Activated CD4-positive, alpha-beta T cell treated with anti-CD3 and anti-CD28 coated beads for 36 hours (primary cell): ENCODE measurements at regions not wholly inside any gene's neighbourhood (a gene's known extent, or its start where the extent isn't known, plus 50 kb on each side); places are given as distances from the start of the nearest gene placed in this dataset.

Experiments used
- ATAC-seq: fragments of 200-7000 bp; cut with Tn5 transposase; one replicate; pipeline ENCODE4 v1.10.0; 2021; ENCODE audit warnings: mild to moderate bottlenecking, moderate library complexity
- CTCF ChIA-PET: fragments of 350-600 bp; sonication (Branson Sonifier 250); formaldehyde crosslinking; loops from one replicate; lab custom pipeline; 2021; ENCODE audit warnings: antibody characterized with exemption; lab: Charles Lee
- POLR2A ChIA-PET: fragments of 350-600 bp; sonication (Branson Sonifier 250); formaldehyde crosslinking; loops from one replicate; lab custom pipeline; 2021; ENCODE audit warnings: antibody characterized with exemption, inconsistent platforms; lab: Charles Lee
- DNase-seq: peaks from one replicate; pipeline ENCODE4 v3.0.0-alpha.2; 2020
- H3K27ac Mint-ChIP-seq: one replicate; pipeline ENCODE4 v1.8.0; 2021; ENCODE audit warnings: mixed read lengths
- H3K27me3 Mint-ChIP-seq: one replicate; pipeline ENCODE4 v1.8.0; 2021; ENCODE audit warnings: mixed read lengths
- H3K36me3 Mint-ChIP-seq: one replicate; pipeline ENCODE4 v1.8.0; 2021; ENCODE audit warnings: low read depth, mixed read lengths
- H3K4me1 Mint-ChIP-seq: one replicate; pipeline ENCODE4 v1.8.0; 2021; ENCODE audit warnings: mixed read lengths
- H3K4me3 Mint-ChIP-seq: one replicate; pipeline ENCODE4 v1.8.0; 2021; ENCODE audit warnings: mild to moderate bottlenecking, moderate library complexity, mixed read lengths
- H3K9me3 Mint-ChIP-seq: one replicate; pipeline ENCODE4 v1.8.0; 2021; ENCODE audit warnings: low read depth, mixed read lengths
- intact Hi-C, 2 experiments: fragments of 100-400 bp; cut with DNase I in 1 of 2; cut with micrococcal nuclease in 1 of 2; formaldehyde crosslinking; loops; one replicate each; pipeline versions ENCODE4 v1.14.2 to v1.15.1; 2022 to 2024; cut with DNase I, micrococcal nuclease

GRCh38 chr3:151995091-151995490 is 121.6 kb downstream of the SUCNR1 start:
- H3K4me3 Mint-ChIP-seq: no peak overlapping the region
- H3K27me3 Mint-ChIP-seq: no peaks in the 10 kb centered on the region
- ChIA-PET POLR2A (no interaction called here), CTCF (interaction anchor here (1.3 to 2.1 kb wide), 3 partner anchors 10 to 17 kb away, joined by 3 to 7 read pairs (median 3); no protein-coding TSS in a partner anchor)
- H3K36me3 Mint-ChIP-seq: no peaks in the 10 kb centered on the region
- no peaks in the 10 kb centered on the region for H3K9me3 Mint-ChIP-seq
- H3K27ac Mint-ChIP-seq: no peak overlapping the region
- ATAC-seq (no peak), DNase-seq (no peak)
- no peaks in the 10 kb centered on the region for H3K4me1 Mint-ChIP-seq
- intact Hi-C loops: no loop called here

GRCh38 chr3:151998744-151999143 is 125.3 kb downstream of the SUCNR1 start:
- Mint-ChIP-seq H3K36me3 (no peaks in the 10 kb centered on the region), H3K4me3 (no peak overlapping the region), H3K4me1 (no peaks in the 10 kb centered on the region), H3K27ac (no peak overlapping the region), H3K9me3 (no peaks in the 10 kb centered on the region), H3K27me3 (no peaks in the 10 kb centered on the region)
- DNase-seq (no peak), ATAC-seq (no peak)
- intact Hi-C loops: no loop called here
- ChIA-PET POLR2A (no interaction called here), CTCF (interaction anchor here (1.4 kb wide), 1 partner anchor 14 kb away, joined by 4 read pairs; no protein-coding TSS in a partner anchor)

GRCh38 chr3:151999936-152000335 is 126.5 kb downstream of the SUCNR1 start:
- Mint-ChIP-seq H3K9me3 (no peaks in the 10 kb centered on the region), H3K27me3 (no peaks in the 10 kb centered on the region), H3K36me3 (no peaks in the 10 kb centered on the region), H3K27ac (no peak overlapping the region), H3K4me1 (no peaks in the 10 kb centered on the region), H3K4me3 (no peak overlapping the region)
- DNase-seq (no peak), ATAC-seq (no peak)
- intact Hi-C loops: no loop called here
- POLR2A ChIA-PET: no interaction called here
- CTCF ChIA-PET: interaction anchor here (0.6 kb wide), 2 partner anchors 13 to 404 kb away, joined by 3 read pairs; no protein-coding TSS in a partner anchor

GRCh38 chr3:152011812-152012735 is 138.6 kb downstream of the SUCNR1 start:
- H3K4me3 Mint-ChIP-seq: no peak overlapping the region
- no peaks in the 10 kb centered on the region for H3K9me3 Mint-ChIP-seq
- ATAC-seq (no peak), DNase-seq (no peak)
- no peak overlapping the region for H3K27ac Mint-ChIP-seq
- H3K36me3 Mint-ChIP-seq: no peaks in the 10 kb centered on the region
- CTCF ChIA-PET: interaction anchor here (0.6 to 1.0 kb wide), 4 partner anchors 14 to 140 kb away, joined by 3 to 4 read pairs (median 4); no protein-coding TSS in a partner anchor
- intact Hi-C loops: no loop called here
- no peaks in the 10 kb centered on the region for H3K4me1 Mint-ChIP-seq
- POLR2A ChIA-PET: no interaction called here
- H3K27me3 Mint-ChIP-seq: no peaks in the 10 kb centered on the region

DNA sequence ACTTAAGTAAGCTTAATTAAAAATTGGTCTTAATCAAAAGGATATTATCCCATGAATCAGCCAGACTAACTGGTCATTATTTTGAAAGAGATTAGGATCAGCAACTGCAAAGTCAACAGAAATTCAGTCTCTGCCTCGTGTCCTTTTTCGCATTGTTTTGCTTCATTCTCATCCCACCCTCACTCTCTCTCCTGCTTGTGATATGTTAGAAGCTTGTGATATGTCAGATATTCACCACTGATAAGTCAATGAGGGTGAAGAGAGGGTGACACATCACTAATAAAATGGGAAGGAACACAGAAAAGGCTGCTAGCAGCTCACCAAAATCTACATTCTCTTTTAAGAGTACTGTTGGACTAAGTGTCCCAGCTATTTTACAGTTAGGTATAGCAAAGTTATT is 146.1 kb downstream of the SUCNR1 start:
- Mint-ChIP-seq H3K4me3 (no peak overlapping the region), H3K4me1 (peaks cover 10% of the 10 kb centered on the region), H3K27ac (no peak overlapping the region), H3K9me3 (no peaks in the 10 kb centered on the region), H3K36me3 (no peaks in the 10 kb centered on the region), H3K27me3 (peaks cover 2% of the 10 kb centered on the region)
- ChIA-PET CTCF (interaction anchor here (1.0 kb wide), 1 partner anchor 492 kb away, joined by 3 read pairs; no protein-coding TSS in a partner anchor), POLR2A (no interaction called here)
- intact Hi-C loops: no loop called here
- ATAC-seq: no peak
- no peak for DNase-seq

DNA sequence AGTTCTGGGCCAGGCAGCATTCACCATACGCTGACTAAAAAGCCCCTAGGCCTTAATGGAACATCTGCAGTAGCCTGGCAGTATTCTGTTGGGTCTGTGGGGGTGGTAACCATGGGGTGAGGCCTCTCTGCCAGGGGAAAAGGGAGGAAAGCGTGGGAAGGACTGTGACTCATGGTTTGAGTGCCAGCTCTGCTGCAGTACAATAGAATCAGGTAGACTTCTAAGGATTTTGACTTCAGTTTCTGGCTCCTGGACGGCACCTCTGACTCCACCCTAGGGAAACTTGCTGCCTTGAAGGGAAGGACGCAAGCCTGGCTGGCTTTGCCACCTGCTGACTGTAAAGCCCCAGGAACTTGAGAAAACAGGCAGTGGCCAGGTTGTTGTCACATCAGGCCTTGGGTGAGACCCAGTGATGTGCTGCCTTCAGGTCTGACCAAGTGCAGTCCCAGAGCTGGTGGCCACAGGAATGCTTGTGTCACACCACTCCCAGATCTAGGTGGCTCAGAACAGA is 148.6 kb downstream of the SUCNR1 start:
- ChIA-PET CTCF (interaction anchor here (0.6 kb wide), 1 partner anchor 121 kb away, joined by 3 read pairs; no protein-coding TSS in a partner anchor), POLR2A (no interaction called here)
- intact Hi-C loops: no loop called here
- Mint-ChIP-seq H3K27me3 (peaks cover 4% of the 10 kb centered on the region), H3K4me1 (peaks cover 10% of the 10 kb centered on the region), H3K36me3 (no peaks in the 10 kb centered on the region), H3K9me3 (no peaks in the 10 kb centered on the region), H3K27ac (peak overlapping the region; percentile 2), H3K4me3 (no peak overlapping the region)
- peak; percentile 64 for DNase-seq
- peak; percentile 91 for ATAC-seq

DNA sequence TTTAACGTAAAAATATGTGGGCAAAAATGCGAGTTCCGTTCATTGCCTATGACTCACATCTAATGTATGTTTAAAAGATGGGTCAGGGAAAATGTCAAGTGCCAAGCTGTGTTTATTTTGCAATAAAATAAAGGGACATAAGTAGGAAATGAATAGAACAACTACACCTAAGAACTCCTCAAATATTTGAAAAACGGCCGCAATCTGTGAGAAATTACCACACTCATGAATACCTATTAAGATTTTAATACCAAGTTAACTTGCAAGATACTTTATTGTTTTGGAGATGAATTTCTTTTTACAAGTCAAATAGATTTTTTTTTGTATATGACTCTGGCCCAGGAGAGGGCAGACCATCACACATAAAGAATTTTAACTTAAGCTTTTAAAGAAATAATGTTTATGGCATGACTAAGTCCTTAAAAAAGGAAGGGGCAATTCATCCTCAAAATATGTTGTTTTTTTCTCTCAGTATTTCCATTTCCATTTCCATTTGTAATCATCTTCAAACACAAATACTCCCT is 152.7 kb downstream of the SUCNR1 start:
- ATAC-seq (no peak), DNase-seq (no peak)
- peaks cover 2% of the 10 kb centered on the region for H3K27me3 Mint-ChIP-seq
- intact Hi-C loops: no loop called here
- ChIA-PET CTCF (interaction anchor here (1.1 to 1.3 kb wide), 2 partner anchors 20 to 446 kb away, joined by 3 to 6 read pairs; no protein-coding TSS in a partner anchor), POLR2A (no interaction called here)
- no peak overlapping the region for H3K27ac Mint-ChIP-seq
- peaks cover 10% of the 10 kb centered on the region for H3K4me1 Mint-ChIP-seq
- H3K4me3 Mint-ChIP-seq: no peak overlapping the region
- H3K36me3 Mint-ChIP-seq: no peaks in the 10 kb centered on the region
- H3K9me3 Mint-ChIP-seq: no peaks in the 10 kb centered on the region

DNA sequence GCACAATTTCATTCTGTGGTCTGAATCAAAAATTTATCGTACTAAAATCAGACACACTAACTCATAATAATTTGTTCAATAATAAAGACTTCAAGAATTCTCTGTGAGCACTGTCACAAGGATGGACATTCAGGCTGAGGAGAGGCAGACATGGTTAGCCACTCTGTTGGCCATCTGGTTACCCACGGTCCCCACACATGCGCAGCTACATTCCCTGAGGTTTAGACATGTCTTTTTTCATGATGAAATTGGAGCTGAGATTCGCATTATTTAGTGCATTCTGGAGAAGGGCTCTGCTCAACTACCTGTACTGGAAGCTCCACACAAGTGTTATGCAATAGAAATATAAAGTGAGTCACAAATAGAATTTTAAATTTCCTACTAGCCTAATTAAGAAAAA is 156.9 kb downstream of the SUCNR1 start:
- H3K36me3 Mint-ChIP-seq: no peaks in the 10 kb centered on the region
- intact Hi-C loops: no loop called here
- CTCF ChIA-PET: interaction anchor here (0.6 to 1.6 kb wide), 3 partner anchors 8 to 13 kb away, joined by 3 to 6 read pairs (median 3); no protein-coding TSS in a partner anchor
- no peak overlapping the region for H3K27ac Mint-ChIP-seq
- POLR2A ChIA-PET: no interaction called here
- peaks cover 6% of the 10 kb centered on the region for H3K9me3 Mint-ChIP-seq
- DNase-seq (no peak), ATAC-seq (no peak)
- H3K4me1 Mint-ChIP-seq: no peaks in the 10 kb centered on the region
- no peak overlapping the region for H3K4me3 Mint-ChIP-seq
- no peaks in the 10 kb centered on the region for H3K27me3 Mint-ChIP-seq

- H3K27ac Mint-ChIP-seq: no peak overlapping the region
These were observed 157.9 kb downstream of the SUCNR1 start for GRCh38 chr3:152031321-152031720.

DNA sequence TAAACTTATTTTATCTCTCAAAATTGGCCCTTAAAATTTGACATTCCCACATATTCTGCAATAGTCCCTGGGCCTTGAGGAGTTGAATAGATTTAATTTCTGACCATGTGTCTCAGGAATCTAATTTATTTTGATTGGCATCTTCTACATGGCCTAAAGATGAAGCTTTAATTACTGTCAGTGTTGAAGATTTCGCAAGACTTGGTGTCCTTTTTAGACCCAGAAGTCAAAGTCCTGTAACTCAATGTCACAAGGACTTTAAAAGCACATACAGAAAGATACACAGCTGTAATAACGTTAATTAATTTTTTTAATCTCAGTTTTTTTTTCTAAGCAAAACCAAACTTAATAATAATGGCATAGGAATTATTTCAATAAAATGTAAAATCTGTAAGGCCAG is 163.9 kb downstream of the SUCNR1 start:
- Mint-ChIP-seq H3K9me3 (peaks cover 14% of the 10 kb centered on the region), H3K36me3 (no peaks in the 10 kb centered on the region), H3K27me3 (no peaks in the 10 kb centered on the region), H3K4me3 (no peak overlapping the region), H3K4me1 (peaks cover 3% of the 10 kb centered on the region), H3K27ac (no peak overlapping the region)
- CTCF ChIA-PET: no interaction called here
- intact Hi-C loops: no loop called here
- POLR2A ChIA-PET: no interaction called here
- DNase-seq (no peak), ATAC-seq (no peak)

More at GRCh38 chr3:152031321-152031720, 157.9 kb downstream of the SUCNR1 start:
- Mint-ChIP-seq H3K4me1 (no peaks in the 10 kb centered on the region), H3K4me3 (no peak overlapping the region), H3K9me3 (peaks cover 11% of the 10 kb centered on the region), H3K36me3 (no peaks in the 10 kb centered on the region), H3K27me3 (no peaks in the 10 kb centered on the region)
- ATAC-seq (no peak), DNase-seq (no peak)
- POLR2A ChIA-PET: no interaction called here
- CTCF ChIA-PET: interaction anchor here (0.8 to 1.7 kb wide), 2 partner anchors 41 to 441 kb away, joined by 3 to 4 read pairs; no protein-coding TSS in a partner anchor
- intact Hi-C loops: no loop called here

GRCh38 chr3:152037953-152038352 is 164.5 kb downstream of the SUCNR1 start:
- no peak overlapping the region for H3K27ac Mint-ChIP-seq
- no peaks in the 10 kb centered on the region for H3K27me3 Mint-ChIP-seq
- ATAC-seq (no peak), DNase-seq (no peak)
- no peak overlapping the region for H3K4me3 Mint-ChIP-seq
- H3K9me3 Mint-ChIP-seq: peaks cover 14% of the 10 kb centered on the region
- H3K36me3 Mint-ChIP-seq: no peaks in the 10 kb centered on the region
- H3K4me1 Mint-ChIP-seq: peaks cover 3% of the 10 kb centered on the region
- CTCF ChIA-PET: interaction anchor here (1.1 kb wide), 1 partner anchor 8 kb away, joined by 3 read pairs; no protein-coding TSS in a partner anchor
- intact Hi-C loops: no loop called here
- POLR2A ChIA-PET: no interaction called here
